CD4-positive, alpha-beta T cell treated with Interleukin-17A for 4 hours (primary cell): ENCODE measurements at regions not wholly inside any gene's neighbourhood (a gene's known extent, or its start where the extent isn't known, plus 50 kb on each side); places are given as distances from the start of the nearest gene placed in this dataset.
"Not testable (repeated sequence)": the region's sequence is repeated elsewhere in the genome, so short reads cannot be mapped to it uniquely, and the experiment has no call there.

ENCODE experiments used
- DNase-seq: peaks from one replicate; pipeline ENCODE4 v3.0.0-alpha.2; 2020; ENCODE audit warnings: mixed read lengths

- DNase-seq: no peak
Observed at GRCh38 chr15:36007699-36008098, 461.7 kb upstream of the DPH6 start.

GRCh38 chr15:36008719-36009118 lies 462.8 kb upstream of the DPH6 start:
- no peak for DNase-seq

- no peak for DNase-seq
Observed at GRCh38 chr15:36024031-36024688, 478.2 kb upstream of the DPH6 start.

GRCh38 chr15:36026627-36027283 lies 480.8 kb upstream of the DPH6 start:
- no peak for DNase-seq

- DNase-seq: no peak
Observed at GRCh38 chr15:36029606-36030210, 483.7 kb upstream of the DPH6 start.

- DNase-seq: no peak
Observed at GRCh38 chr15:36039996-36040572, 494.1 kb upstream of the DPH6 start.

GRCh38 chr15:36047018-36047716 lies 501.2 kb upstream of the DPH6 start:
- DNase-seq: not testable (repeated sequence)

GRCh38 chr15:36050899-36051298 lies 504.9 kb upstream of the DPH6 start:
- no peak for DNase-seq

GRCh38 chr15:36052641-36053040 lies 506.7 kb upstream of the DPH6 start:
- not testable (repeated sequence) for DNase-seq

GRCh38 chr15:36053746-36054145 lies 507.8 kb upstream of the DPH6 start:
- DNase-seq: no peak

- DNase-seq: no peak
Observed at GRCh38 chr15:36059596-36059995, 513.6 kb upstream of the DPH6 start.

GRCh38 chr15:36062357-36062756 lies 516.4 kb upstream of the DPH6 start:
- DNase-seq: no peak

- no peak for DNase-seq
Observed at GRCh38 chr15:36066757-36067156, 512.7 kb upstream of the CDIN1 start.

- DNase-seq: no peak
Observed at GRCh38 chr15:36067483-36068274, 511.7 kb upstream of the CDIN1 start.

- no peak for DNase-seq
Observed at GRCh38 chr15:36075333-36075732, 504.1 kb upstream of the CDIN1 start.

GRCh38 chr15:36079021-36079420 lies 500.4 kb upstream of the CDIN1 start:
- no peak for DNase-seq

GRCh38 chr15:36080759-36081158 lies 498.7 kb upstream of the CDIN1 start:
- no peak for DNase-seq

- DNase-seq: no peak
Observed at GRCh38 chr15:36090286-36090946, 489.0 kb upstream of the CDIN1 start.

GRCh38 chr15:36106640-36107335 lies 472.6 kb upstream of the CDIN1 start:
- no peak for DNase-seq

- no peak for DNase-seq
Observed at GRCh38 chr15:36108541-36108940, 470.9 kb upstream of the CDIN1 start.

GRCh38 chr15:36109943-36110658 lies 469.3 kb upstream of the CDIN1 start:
- DNase-seq: no peak
